IMR-90 (cell line): ENCODE measurements at regions not wholly inside any gene's neighbourhood (a gene's known extent, or its start where the extent isn't known, plus 50 kb on each side); places are given as distances from the start of the nearest gene placed in this dataset.

Experiments
- ATAC-seq: fragments of 200-7000 bp; cut with Tn5 transposase; 2 replicates; pipeline ENCODE4 v1.9.1; 2020; ENCODE audit warnings: low read depth, mild to moderate bottlenecking, moderate library complexity
- BruUV-seq: library from RNA; stranded (reverse); fragments of 400-500 nt; replicated peaks from 2 replicates; lab custom pipeline; 2021; lab: Mats Ljungman, UMichigan
- CTCF ChIA-PET: fragments of 300-600 bp; formaldehyde crosslinking; extraction: SDS; loops from one replicate; lab custom pipeline; 2021; ENCODE audit warnings: antibody characterized with exemption; lab: Yijun Ruan, JAX
- POLR2A ChIA-PET: fragments of 300-600 bp; sonication (Branson Sonifier 250); formaldehyde crosslinking; loops from one replicate; lab custom pipeline; 2022; ENCODE audit warnings: antibody characterized with exemption; ENCODE audit not compliant: unreplicated experiment; lab: Charles Lee
- DNase-seq: peaks from one replicate; pipeline ENCODE4 v3.0.0; 2013
- H2AFZ ChIP-seq: replicated peaks from 2 replicates; pipeline ENCODE3; 2013; ENCODE audit warnings: low read length, mild to moderate bottlenecking; ENCODE audit not compliant: poor library complexity
- H2AK5ac ChIP-seq: 2 replicates; pipeline ENCODE4 v1.6.1; 2013; ENCODE audit warnings: low read depth, low read length, inconsistent platforms
- H2AK9ac ChIP-seq: replicated peaks from 2 replicates; pipeline ENCODE3; 2013; ENCODE audit warnings: mild to moderate bottlenecking, low read depth, low read length, moderate library complexity; ENCODE audit not compliant: poor library complexity
- H2BK120ac ChIP-seq: 2 replicates; pipeline ENCODE4 v1.6.1; 2013; ENCODE audit warnings: low read depth, low read length, inconsistent platforms
- H2BK15ac ChIP-seq: 3 replicates; pipeline ENCODE4 v1.6.1; 2013; ENCODE audit warnings: low read depth, low read length, inconsistent platforms
- H2BK20ac ChIP-seq: 2 replicates; pipeline ENCODE4 v1.6.1; 2013; ENCODE audit warnings: low read depth, mild to moderate bottlenecking, inconsistent platforms, low read length, moderate library complexity
- H2BK5ac ChIP-seq: 2 replicates; pipeline ENCODE4 v1.6.1; 2013; ENCODE audit warnings: mild to moderate bottlenecking, low read depth, low read length, inconsistent platforms; ENCODE audit not compliant: poor library complexity, severe bottlenecking
- H3K14ac ChIP-seq: replicated peaks from 2 replicates; pipeline ENCODE4 v1.6.1; 2013; ENCODE audit warnings: low read depth, low read length, inconsistent platforms
- H3K18ac ChIP-seq: 2 replicates; pipeline ENCODE4 v1.6.1; 2013; ENCODE audit warnings: low read depth, low read length, control low read depth
- H3K23ac ChIP-seq: 2 replicates; pipeline ENCODE4 v1.6.1; 2013; ENCODE audit warnings: low read depth, low read length, inconsistent platforms
- H3K27ac ChIP-seq: 2 replicates; pipeline ENCODE4 v1.5.1; 2013; ENCODE audit warnings: mild to moderate bottlenecking, control low read depth, low read length; ENCODE audit not compliant: insufficient read depth
- H3K27me3 ChIP-seq: 2 replicates; pipeline ENCODE4 v1.6.1; 2013; ENCODE audit warnings: low read length; ENCODE audit not compliant: control insufficient read depth, insufficient read depth
- H3K36me3 ChIP-seq: 2 replicates; pipeline ENCODE4 v1.6.1; 2013; ENCODE audit warnings: low read length, mixed read lengths; ENCODE audit not compliant: control insufficient read depth, insufficient read depth
- H3K4ac ChIP-seq: 2 replicates; pipeline ENCODE4 v1.6.1; 2013; ENCODE audit warnings: low read depth, low read length, inconsistent platforms
- H3K4me1 ChIP-seq: 2 replicates; pipeline ENCODE4 v1.6.1; 2013; ENCODE audit warnings: low read length, mixed read lengths; ENCODE audit not compliant: control insufficient read depth, insufficient read depth
- H3K4me2 ChIP-seq: 2 replicates; pipeline ENCODE4 v1.6.1; 2013; ENCODE audit warnings: low read depth, mild to moderate bottlenecking, control low read depth, low read length, moderate library complexity
- H3K4me3 ChIP-seq: 2 replicates; pipeline ENCODE4 v1.5.1; 2013; ENCODE audit warnings: low read depth, mild to moderate bottlenecking, control low read depth, low read length, moderate library complexity; ENCODE audit not compliant: insufficient read depth
- H3K56ac ChIP-seq: 2 replicates; pipeline ENCODE4 v1.6.1; 2013; ENCODE audit warnings: low read length, inconsistent platforms; ENCODE audit not compliant: insufficient read depth; ENCODE audit errors: extremely low read depth
- H3K79me1 ChIP-seq, 2 experiments: 2 replicates each; pipeline ENCODE4 v1.6.1; 2013; ENCODE audit warnings: low read length in 2 of 2, inconsistent platforms in 1 of 2, low read depth in 1 of 2
- H3K9ac ChIP-seq: 2 replicates; pipeline ENCODE4 v1.6.1; 2013; ENCODE audit warnings: low read depth, low read length, control low read depth
- H3K9me1 ChIP-seq: 2 replicates; pipeline ENCODE4 v1.6.1; 2013; ENCODE audit warnings: low read length, inconsistent platforms; ENCODE audit not compliant: insufficient read depth
- H3K9me3 ChIP-seq: 2 replicates; pipeline ENCODE4 v1.6.1; 2013; ENCODE audit warnings: low read length; ENCODE audit not compliant: control insufficient read depth, insufficient read depth
- H4K20me1 ChIP-seq: 2 replicates; pipeline ENCODE4 v1.6.1; 2013; ENCODE audit warnings: low read length, inconsistent platforms; ENCODE audit not compliant: insufficient read depth
- H4K5ac ChIP-seq: 2 replicates; pipeline ENCODE4 v1.6.1; 2013; ENCODE audit warnings: mild to moderate bottlenecking, low read depth, low read length, control low read depth
- H4K8ac ChIP-seq, 2 experiments: 2 replicates each; pipeline ENCODE4 v1.6.1; 2013; ENCODE audit warnings: low read depth in 2 of 2, low read length in 2 of 2, control low read depth in 1 of 2, inconsistent platforms in 1 of 2
- H4K91ac ChIP-seq: 2 replicates; pipeline ENCODE4 v1.6.1; 2013; ENCODE audit warnings: low read depth, low read length, inconsistent platforms; ENCODE audit not compliant: insufficient read depth
- CEBPB ChIP-seq: IDR thresholded peaks from 2 replicates; pipeline ENCODE4 v1.6.1; 2012; ENCODE audit warnings: low read depth, low read length, improper control_type of control experiment
- CTCF ChIP-seq: conservative IDR thresholded peaks from 2 replicates; pipeline ENCODE4 v1.5.1; 2012; ENCODE audit warnings: mild to moderate bottlenecking, low read depth, low read length, improper control_type of control experiment
- ELK1 ChIP-seq: fragments of 150-350 bp; IDR thresholded peaks from 2 replicates; pipeline ENCODE4 v1.6.1; 2016; ENCODE audit warnings: low read depth, mild to moderate bottlenecking, low read length, moderate library complexity, borderline replicate concordance
- MAZ ChIP-seq: IDR thresholded peaks from 2 replicates; pipeline ENCODE4 v1.6.1; 2012; ENCODE audit warnings: low read depth, mild to moderate bottlenecking, low read length, improper control_type of control experiment, moderate library complexity, borderline replicate concordance
- MXI1 ChIP-seq: IDR thresholded peaks from 2 replicates; pipeline ENCODE4 v1.6.1; 2012; ENCODE audit warnings: low read depth, mild to moderate bottlenecking, low read length, moderate library complexity, borderline replicate concordance
- POLR2A ChIP-seq: IDR thresholded peaks from 2 replicates; pipeline ENCODE4 v1.6.1; 2012; ENCODE audit warnings: mild to moderate bottlenecking, low read depth, low read length
- RCOR1 ChIP-seq: IDR thresholded peaks from 2 replicates; pipeline ENCODE4 v1.6.1; 2012; ENCODE audit warnings: mild to moderate bottlenecking, low read length, improper control_type of control experiment; ENCODE audit not compliant: insufficient replicate concordance
- SMC3 ChIP-seq: fragments of 150-350 bp; IDR thresholded peaks from 2 replicates; pipeline ENCODE4 v1.6.1; 2016; ENCODE audit warnings: low read depth, mild to moderate bottlenecking, antibody characterized with exemption, low read length, moderate library complexity
- WGBS, 2 experiments: methylation state at CpG; one replicate each; pipeline versions ENCODE4 v1.1.5 to v1.1.7; 2013; ENCODE audit warnings: missing lambda C conversion rate in 2 of 2; ENCODE audit not compliant: insufficient read length in 1 of 2; ENCODE audit errors: extremely low coverage in 2 of 2; 5-methylcytosine and 5-hydroxymethylcytosine counted together
- dilution Hi-C: fragments of 300-500 bp; cut with HindIII; formaldehyde crosslinking; loops from one replicate; pipeline ENCODE4 v1.14.3; 2018; ENCODE audit warnings: low sequenced_read_pairs; ENCODE audit not compliant: unreplicated experiment
- in situ Hi-C: fragments of 300-500 bp; cut with MboI; formaldehyde crosslinking; loops from 3 replicates; pipeline ENCODE4 v1.14.3; 2019; ENCODE audit warnings: low sequenced_read_pairs, inconsistent platforms, mixed read lengths
- intact Hi-C: fragments of 100-400 bp; cut with micrococcal nuclease; formaldehyde crosslinking; loops from 2 replicates; pipeline ENCODE4 v1.10.0; 2022

- no peak overlapping the region for H2BK20ac ChIP-seq
- H3K79me1 ChIP-seq, result no peaks in the 10 kb centered on the region
- H3K9me1 ChIP-seq, result no peaks in the 10 kb centered on the region
- H2BK120ac ChIP-seq, result no peak overlapping the region
- no peak overlapping the region for H2AK9ac ChIP-seq
- no peaks in the 10 kb centered on the region for H3K4me1 ChIP-seq
- H3K56ac ChIP-seq, result no peak overlapping the region
- no peaks in the 10 kb centered on the region for H3K27me3 ChIP-seq
- in situ Hi-C loops (no loop called here), intact Hi-C loops (no loop called here), dilution Hi-C loops (no loop called here)
- H4K5ac ChIP-seq, result no peak overlapping the region
- no peak overlapping the region for H2BK5ac ChIP-seq
- H2BK15ac ChIP-seq, result no peak overlapping the region
- no peak for ATAC-seq
- ChIA-PET CTCF (no interaction called here), POLR2A (no interaction called here)
- H3K23ac ChIP-seq, result no peak overlapping the region
- no peak overlapping the region for H3K4me3 ChIP-seq
- no peak overlapping the region for H3K14ac ChIP-seq
- H4K8ac ChIP-seq, result no peak overlapping the region
- TF ChIP-seq CEBPB (no peak), SMC3 (no peak), MAZ (no peak), POLR2A (no peak), MXI1 (no peak), RCOR1 (no peak), CTCF (no peak), ELK1 (no peak)
- peaks cover 16% of the 10 kb centered on the region; the same call in 1 of the 2 replicates for H3K9me3 ChIP-seq
- DNase-seq, result no peak
- H3K4ac ChIP-seq, result no peak overlapping the region
- H2AFZ ChIP-seq, result no peak overlapping the region
- no peaks in the 10 kb centered on the region for H4K20me1 ChIP-seq
- BruUV-seq, result no TSS peak
- H3K9ac ChIP-seq, result no peak overlapping the region
- no peak overlapping the region for H4K91ac ChIP-seq
- no peak overlapping the region for H3K18ac ChIP-seq
- H3K4me2 ChIP-seq, result no peak overlapping the region
- H3K36me3 ChIP-seq, result no peaks in the 10 kb centered on the region
- H2AK5ac ChIP-seq, result no peak overlapping the region
- no peak overlapping the region for H3K27ac ChIP-seq
- no CpG with 5 or more reads among the region's 2 CpGs for WGBS, 2 experiments
Measured at GRCh38 chr3:54069961-54070360, 52.4 kb upstream of the CACNA2D3 start.
